GM13976 (cell line): ENCODE measurements at regions not wholly inside any gene's neighbourhood (a gene's known extent, or its start where the extent isn't known, plus 50 kb on each side); places are given as distances from the start of the nearest gene placed in this dataset.

ENCODE experiments used
- DNase-seq: peaks from one replicate; pipeline ENCODE4 v3.0.0; 2012; ENCODE audit warnings: low spot score
- CTCF ChIP-seq: IDR thresholded peaks from 2 replicates; pipeline ENCODE4 v1.5.1; 2012; ENCODE audit warnings: borderline replicate concordance, mild to moderate bottlenecking; ENCODE audit not compliant: insufficient read depth; ENCODE audit errors: extremely low read depth, missing control alignments, control extremely low read depth
- in situ Hi-C: fragments of 300-500 bp; cut with MboI; formaldehyde crosslinking; loops from one replicate; pipeline ENCODE4 v1.12.0; 2022; ENCODE audit warnings: low sequenced_read_pairs, mixed read lengths, inconsistent platforms; ENCODE audit not compliant: unreplicated experiment

GRCh38 chr14:34072921-34073320 is 122.0 kb upstream of the EGLN3 start:
- no peak for TF ChIP-seq CTCF
- in situ Hi-C loops, result no loop called here
- no peak for DNase-seq

- no peak for DNase-seq
- in situ Hi-C loops, result no loop called here
Measured at GRCh38 chr14:34072401-34072800, 121.5 kb upstream of the EGLN3 start.

GRCh38 chr14:34070917-34071407 is 120.1 kb upstream of the EGLN3 start:
- no peak for TF ChIP-seq CTCF
- no peak for DNase-seq
- in situ Hi-C loops, result no loop called here

More at GRCh38 chr14:34072401-34072800, 121.5 kb upstream of the EGLN3 start:
- TF ChIP-seq CTCF, result no peak

- TF ChIP-seq CTCF, result no peak
- in situ Hi-C loops, result no loop called here
- DNase-seq, result no peak
Measured at GRCh38 chr14:34069854-34070582, 119.1 kb upstream of the EGLN3 start.

GRCh38 chr14:34067587-34067986 is 116.7 kb upstream of the EGLN3 start:
- TF ChIP-seq CTCF, result no peak
- in situ Hi-C loops, result no loop called here
- no peak for DNase-seq

- in situ Hi-C loops, result no loop called here
- TF ChIP-seq CTCF, result no peak
- no peak for DNase-seq
Measured at GRCh38 chr14:34065690-34066391, 115.0 kb upstream of the EGLN3 start.

- DNase-seq, result no peak
- in situ Hi-C loops, result no loop called here
- no peak for TF ChIP-seq CTCF
Measured at GRCh38 chr14:34065236-34065635, 114.4 kb upstream of the EGLN3 start.
